ENCODE measurements at regions not wholly inside any gene's neighbourhood (a gene's known extent, or its start where the extent isn't known, plus 50 kb on each side); places are given as distances from the start of the nearest gene placed in this dataset.

- H3K27me3 ChIP-seq (ENCODE audit: insufficient read depth in 3 of 3, low read length in 2 of 3): peaks cover 0 to 2% (median 0%) of the 10 kb centered on the region in 3 donors
- intact Hi-C loops (cut with DNase I): no loop called here
- TF ChIP-seq CTCF (IDR thresholded peaks at IDR 0.05): no peak
- DNase-seq (no peak), ATAC-seq (no peak)
- H3K9me3 ChIP-seq: no peaks in the 10 kb centered on the region
- WGBS, 3 donors: 45 to 69% (median 66%) methylated on average over 1 of the region's 1 CpG
- H3K4me3 ChIP-seq: no peak overlapping the region
- no peaks in the 10 kb centered on the region for H3K4me1 ChIP-seq
- H3K36me3 ChIP-seq (ENCODE audit: insufficient read depth in 1 of 2, low read depth in 1 of 2): no peaks in the 10 kb centered on the region
- no peak overlapping the region for H3K27ac ChIP-seq
Observed at GRCh38 chr2:147589127-147589526, 255.7 kb upstream of the ACVR2A start.

- Histone ChIP-seq H3K27me3 (ENCODE audit: insufficient read depth in 3 of 3, low read length in 2 of 3) (peaks cover 0 to 2% (median 0%) of the 10 kb centered on the region in 3 donors), H3K9me3 (no peaks in the 10 kb centered on the region), H3K27ac (no peak overlapping the region), H3K36me3 (ENCODE audit: insufficient read depth in 1 of 2, low read depth in 1 of 2) (no peaks in the 10 kb centered on the region), H3K4me1 (no peaks in the 10 kb centered on the region), H3K4me3 (no peak overlapping the region)
- no peak for TF ChIP-seq CTCF (IDR thresholded peaks at IDR 0.05)
- WGBS, 3 donors: 56 to 64% (median 60%) methylated on average over 2 of the region's 2 CpGs
- intact Hi-C loops (cut with DNase I): no loop called here
- no peak for DNase-seq
- peak in 1 of 4 donors; percentile 30 for ATAC-seq
Observed at GRCh38 chr2:147588191-147588590, 256.6 kb upstream of the ACVR2A start.

GRCh38 chr2:147578529-147578928 lies 266.3 kb upstream of the ACVR2A start:
- Histone ChIP-seq H3K27ac (no peak overlapping the region), H3K36me3 (ENCODE audit: insufficient read depth in 1 of 2, low read depth in 1 of 2) (no peaks in the 10 kb centered on the region), H3K9me3 (no peaks in the 10 kb centered on the region), H3K4me3 (no peak overlapping the region), H3K4me1 (no peaks in the 10 kb centered on the region), H3K27me3 (ENCODE audit: insufficient read depth in 3 of 3, low read length in 2 of 3) (no peaks in the 10 kb centered on the region)
- ATAC-seq (no peak), DNase-seq (no peak)
- intact Hi-C loops (cut with DNase I): no loop called here
- TF ChIP-seq CTCF (IDR thresholded peaks at IDR 0.05): no peak
- WGBS, 3 donors: 78 to 85% (median 81%) methylated on average over 3 of the region's 3 CpGs

- DNase-seq (no peak), ATAC-seq (no peak)
- H3K4me1 ChIP-seq: no peaks in the 10 kb centered on the region
- intact Hi-C loops (cut with DNase I): no loop called here
- WGBS, 3 donors: 84 to 94% (median 90%) methylated on average over 2 of the region's 2 CpGs
- H3K36me3 ChIP-seq (ENCODE audit: insufficient read depth in 1 of 2, low read depth in 1 of 2): no peaks in the 10 kb centered on the region
- H3K9me3 ChIP-seq: no peaks in the 10 kb centered on the region
- H3K4me3 ChIP-seq: no peak overlapping the region
- H3K27ac ChIP-seq: no peak overlapping the region
- no peak for TF ChIP-seq CTCF (IDR thresholded peaks at IDR 0.05)
- no peaks in the 10 kb centered on the region for H3K27me3 ChIP-seq (ENCODE audit: insufficient read depth in 3 of 3, low read length in 2 of 3)
Observed at GRCh38 chr2:147577998-147578380, 266.8 kb upstream of the ACVR2A start.

GRCh38 chr2:147577323-147577997 lies 267.4 kb upstream of the ACVR2A start:
- Histone ChIP-seq H3K27ac (no peak overlapping the region), H3K27me3 (ENCODE audit: insufficient read depth in 3 of 3, low read length in 2 of 3) (no peaks in the 10 kb centered on the region), H3K36me3 (ENCODE audit: insufficient read depth in 1 of 2, low read depth in 1 of 2) (no peaks in the 10 kb centered on the region), H3K4me1 (no peaks in the 10 kb centered on the region), H3K4me3 (no peak overlapping the region), H3K9me3 (no peaks in the 10 kb centered on the region)
- no peak for DNase-seq
- 74 to 82% (median 78%) methylated on average over 8 of the region's 8 CpGs for WGBS, 3 donors
- ATAC-seq: no peak
- intact Hi-C loops (cut with DNase I): no loop called here
- TF ChIP-seq CTCF (IDR thresholded peaks at IDR 0.05): no peak

Measured in psoas muscle (tissue), 7 donors.